C4-2B (cell line): ENCODE measurements at regions not wholly inside any gene's neighbourhood (a gene's known extent, or its start where the extent isn't known, plus 50 kb on each side); places are given as distances from the start of the nearest gene placed in this dataset.

ENCODE experiments used
- CTCF ChIP-seq: fragments of 450-650 bp; conservative IDR thresholded peaks from 2 replicates; pipeline ENCODE4 v1.5.1; 2017; ENCODE audit warnings: mild to moderate bottlenecking
- ZFX ChIP-seq: fragments of 450-650 bp; IDR thresholded peaks from 2 replicates; pipeline ENCODE4 v1.6.1; 2017

- TF ChIP-seq CTCF (no peak), ZFX (no peak)
These were observed 220.2 kb downstream of the BCL11A start for GRCh38 chr2:60333264-60333663.
